HG03280 (cell line): ENCODE measurements at regions not wholly inside any gene's neighbourhood (a gene's known extent, or its start where the extent isn't known, plus 50 kb on each side); places are given as distances from the start of the nearest gene placed in this dataset.

Experiments used
- ATAC-seq: cut with Tn5 transposase; IDR thresholded peaks from one replicate; pipeline ENCODE4 v1.9.1; 2021; ENCODE audit warnings: mild to moderate bottlenecking, moderate library complexity; ENCODE audit not compliant: unreplicated experiment

- ATAC-seq, result no peak
Observed at GRCh38 chr3:27935492-27935891, 213.4 kb upstream of the EOMES start.

- ATAC-seq, result no peak
Observed at GRCh38 chr3:27939521-27939920, 217.4 kb upstream of the EOMES start.

- no peak for ATAC-seq
Observed at GRCh38 chr3:27939940-27940339, 217.8 kb upstream of the EOMES start.

DNA sequence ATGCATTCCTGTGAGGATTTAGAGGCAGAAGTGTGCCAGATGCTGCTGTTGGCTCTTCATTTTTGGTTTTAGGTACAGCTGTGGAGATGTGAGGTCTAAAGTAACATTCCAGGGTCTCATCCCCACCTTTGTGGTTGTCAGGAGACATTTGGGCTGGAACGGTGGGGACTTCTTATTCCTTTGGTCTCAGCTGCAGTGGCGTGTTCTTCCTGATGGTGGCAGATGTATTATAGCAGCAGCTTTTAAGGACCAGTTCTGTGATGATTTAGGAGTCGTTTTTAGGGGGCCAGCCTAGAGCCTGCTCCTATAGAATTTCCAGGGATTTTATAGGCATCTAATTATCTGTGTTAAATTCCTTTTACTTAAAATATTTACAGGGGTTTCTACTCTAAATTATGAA lies 221.0 kb upstream of the EOMES start:
- no peak for ATAC-seq

GRCh38 chr3:27945229-27945628 lies 223.1 kb upstream of the EOMES start:
- ATAC-seq, result no peak

- no peak for ATAC-seq
Observed at GRCh38 chr3:27960133-27960532, 238.0 kb upstream of the EOMES start.

GRCh38 chr3:27963519-27963918 lies 241.4 kb upstream of the EOMES start:
- ATAC-seq, result no peak

DNA sequence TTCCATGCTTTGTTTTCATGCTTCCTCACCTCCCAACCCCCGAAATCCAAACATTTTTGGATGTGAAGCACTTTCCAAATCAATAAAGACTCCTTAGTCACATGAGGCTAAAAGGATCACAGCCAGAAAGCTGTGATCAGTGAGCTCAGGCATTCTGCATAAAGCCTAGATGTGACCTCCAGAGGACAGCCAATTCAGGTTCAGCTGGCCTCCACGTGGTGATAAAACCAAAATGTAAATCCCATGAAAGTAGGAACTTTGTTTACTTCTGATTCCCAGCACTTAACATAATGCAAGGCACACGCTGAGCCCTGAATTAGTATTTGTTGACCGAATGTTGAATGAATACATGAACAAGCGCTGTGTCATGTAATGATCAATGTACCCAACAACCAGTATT lies 249.5 kb upstream of the EOMES start:
- no peak for ATAC-seq

- ATAC-seq, result no peak
Observed at GRCh38 chr3:27976933-27977332, 254.8 kb upstream of the EOMES start.

- ATAC-seq, result no peak
Observed at GRCh38 chr3:27978440-27978839, 256.3 kb upstream of the EOMES start.

DNA sequence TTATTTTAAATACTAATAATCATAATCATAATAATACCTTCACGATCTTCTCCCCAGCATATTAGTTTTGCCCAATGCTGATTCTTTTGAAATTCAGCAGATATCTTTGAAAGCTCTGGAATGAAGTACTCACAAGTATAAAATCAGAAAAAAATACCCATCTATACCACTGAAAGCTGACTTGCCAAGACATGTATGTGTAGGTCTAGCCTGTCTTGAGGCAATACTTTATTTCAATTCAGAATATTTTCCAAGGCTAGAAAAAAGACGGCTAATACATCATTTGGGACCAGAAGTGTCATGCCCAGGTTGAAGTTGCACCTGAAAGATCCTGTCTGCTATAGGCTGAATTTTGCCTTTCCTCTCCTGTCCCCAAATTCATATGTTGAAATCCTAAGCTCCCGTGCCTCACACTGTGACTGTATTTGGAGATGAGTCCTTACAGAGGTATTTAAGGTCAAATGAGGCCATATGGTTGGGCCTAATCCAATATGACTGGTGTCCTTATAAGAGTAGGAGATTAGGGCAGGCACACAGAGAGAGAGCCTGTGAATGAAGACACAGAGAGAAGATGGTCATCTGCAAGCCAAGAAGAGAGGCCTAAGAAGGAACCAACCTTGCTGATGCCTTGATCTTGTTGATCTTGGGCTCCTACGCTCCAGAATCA lies 255.9 kb upstream of the CMC1 start:
- ATAC-seq, result no peak

DNA sequence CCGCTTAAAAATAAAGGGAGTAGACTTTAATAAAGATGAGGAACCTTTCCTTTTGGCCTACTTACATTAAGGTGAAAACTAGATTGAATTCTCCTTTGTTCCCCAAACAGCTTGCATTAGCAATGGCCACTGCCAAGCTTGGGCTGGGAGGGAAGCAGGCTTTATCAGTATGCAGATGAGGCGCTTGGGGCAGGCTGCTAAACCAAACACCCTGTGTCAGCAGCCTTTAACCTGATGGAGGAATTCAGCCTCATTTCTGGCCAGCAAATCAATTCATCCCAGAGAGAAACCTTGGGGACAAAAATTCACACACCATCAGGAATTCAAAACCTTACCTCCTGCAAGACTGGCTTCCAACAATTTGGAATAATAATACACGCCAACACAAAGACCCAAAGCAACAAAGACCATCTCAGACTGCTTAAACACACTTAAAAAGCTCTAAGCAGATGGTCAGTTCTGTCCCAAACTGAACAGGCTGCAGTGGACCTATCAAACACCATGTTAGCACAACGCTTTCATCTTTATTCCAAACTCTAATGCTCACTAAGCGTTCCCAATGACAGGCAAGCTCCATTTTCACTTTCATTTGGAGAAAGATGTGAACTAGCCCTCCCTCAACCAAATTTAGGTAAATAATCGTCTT lies 255.1 kb upstream of the CMC1 start:
- ATAC-seq, result no peak

DNA sequence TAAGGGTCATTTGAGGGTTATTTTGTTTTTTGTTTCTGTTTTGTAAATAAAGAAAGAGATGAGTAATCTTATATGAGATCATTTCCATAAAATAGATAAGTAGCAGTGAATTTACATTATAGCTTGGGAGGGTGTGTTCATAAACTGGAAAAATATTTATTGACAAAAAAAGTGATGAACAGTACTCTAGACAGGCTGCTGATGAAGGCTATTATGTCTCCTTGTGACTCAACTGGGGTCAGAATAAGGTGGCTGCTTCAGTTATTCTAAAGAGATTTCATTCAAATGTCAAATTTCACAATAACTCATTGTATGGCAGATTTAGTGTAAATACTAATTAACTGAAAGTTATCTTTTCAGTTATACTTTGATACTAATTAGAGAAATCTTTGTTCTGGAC lies 251.1 kb upstream of the CMC1 start:
- no peak for ATAC-seq

- ATAC-seq, result no peak
Observed at GRCh38 chr3:27990837-27991236, 250.6 kb upstream of the CMC1 start.

DNA sequence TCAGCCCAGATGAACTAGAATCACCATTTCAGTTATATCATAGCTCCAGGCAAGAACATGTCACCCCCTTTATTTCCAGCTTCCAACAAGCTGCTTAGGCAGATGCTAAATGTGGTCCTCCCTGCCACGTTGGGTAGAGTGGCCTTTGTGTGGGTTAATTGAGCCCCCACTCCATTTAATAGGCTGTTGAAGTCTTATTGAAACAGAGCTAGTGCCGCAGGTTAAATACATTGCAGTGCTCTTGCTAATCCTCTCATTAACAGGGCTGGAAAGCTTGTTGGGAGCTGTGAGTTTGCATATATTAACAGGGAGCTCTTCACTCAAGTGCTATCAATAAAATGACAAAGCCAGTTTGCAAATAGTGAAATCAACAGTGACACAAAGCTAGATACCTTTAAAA lies 248.4 kb upstream of the CMC1 start:
- ATAC-seq, result no peak

DNA sequence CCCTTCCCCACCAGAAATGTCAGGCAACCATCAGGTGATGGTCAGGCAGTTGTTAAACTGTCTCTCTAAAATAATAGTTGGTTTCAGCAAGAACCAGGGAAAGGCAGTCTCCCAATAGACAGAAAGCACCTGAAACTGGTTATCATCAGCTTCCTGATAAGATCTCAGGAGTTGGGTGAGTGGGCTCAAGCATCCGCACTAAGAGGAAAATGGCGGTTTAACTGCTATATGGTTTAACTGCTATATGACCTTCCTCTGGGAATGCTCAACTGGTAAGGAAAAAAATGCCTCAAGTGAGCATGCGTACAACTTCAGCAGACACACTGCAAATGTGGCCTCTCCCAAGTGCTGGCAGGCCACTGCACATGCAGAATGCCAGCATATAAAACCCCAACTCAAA lies 240.8 kb upstream of the CMC1 start:
- ATAC-seq, result no peak

GRCh38 chr3:28008235-28008634 lies 233.2 kb upstream of the CMC1 start:
- ATAC-seq, result no peak

- ATAC-seq, result no peak
Observed at GRCh38 chr3:28012830-28013229, 228.6 kb upstream of the CMC1 start.

- no peak for ATAC-seq
Observed at GRCh38 chr3:28013864-28014473, 227.4 kb upstream of the CMC1 start.

DNA sequence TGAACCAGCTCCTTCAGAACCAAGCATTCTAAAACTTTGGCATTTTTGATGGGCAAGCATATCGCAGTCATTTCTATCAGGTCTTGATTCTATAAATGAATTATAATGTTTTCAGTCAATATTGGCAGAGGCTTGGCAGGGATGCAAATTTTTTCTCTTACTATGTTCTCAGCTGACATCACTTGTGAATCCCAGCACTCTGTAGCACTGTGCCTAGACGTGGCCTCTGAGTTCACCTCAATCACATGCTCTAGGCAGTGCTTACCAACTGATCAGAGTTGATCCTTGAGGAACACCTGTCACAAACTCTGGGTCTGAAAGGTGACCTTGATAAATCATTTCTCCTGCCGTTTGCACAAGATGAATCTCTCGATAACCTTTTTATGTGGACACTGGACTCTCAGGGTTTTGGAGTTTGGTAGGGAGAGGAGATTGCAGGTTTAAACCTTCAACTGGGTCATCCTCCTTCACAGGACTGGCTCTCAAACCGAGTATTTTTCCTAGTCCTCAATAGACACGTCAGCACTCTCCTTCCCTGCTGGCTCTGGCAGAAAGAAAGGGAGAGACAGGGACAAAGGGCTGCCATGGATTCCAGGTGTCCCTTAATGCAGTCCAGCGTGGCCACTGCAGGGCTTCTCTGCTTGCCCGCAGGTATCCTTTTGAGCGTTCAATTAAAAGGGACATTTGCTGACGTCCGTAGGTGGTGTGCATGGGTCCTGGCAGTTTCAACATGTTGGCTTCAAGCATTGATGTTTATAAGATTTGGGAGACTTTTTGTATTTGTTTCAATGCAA lies 222.3 kb upstream of the CMC1 start:
- no peak for ATAC-seq

DNA sequence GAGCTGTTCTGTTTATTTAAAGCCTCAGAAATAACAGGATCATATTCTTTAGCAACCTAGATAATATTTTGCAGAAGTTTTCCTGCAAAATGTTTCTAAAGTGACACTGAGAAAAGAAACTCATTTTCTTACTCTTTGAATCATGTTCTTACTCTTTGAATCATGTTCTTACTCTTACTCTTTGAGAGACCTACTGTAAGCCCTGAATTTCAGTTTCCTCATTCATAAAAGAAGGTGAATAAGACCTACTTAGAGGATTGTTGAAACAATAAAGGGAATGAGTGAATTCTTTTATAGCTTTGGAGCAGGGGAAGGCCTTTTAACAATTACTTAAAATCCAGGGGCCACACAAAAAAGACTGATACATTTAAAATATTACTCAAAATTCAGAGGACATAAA lies 221.7 kb upstream of the CMC1 start:
- ATAC-seq, result no peak

- ATAC-seq, result no peak
Observed at GRCh38 chr3:28022916-28023315, 218.5 kb upstream of the CMC1 start.
